DND-41 (cell line): ENCODE measurements at regions not wholly inside any gene's neighbourhood (a gene's known extent, or its start where the extent isn't known, plus 50 kb on each side); places are given as distances from the start of the nearest gene placed in this dataset.
A peak's percentile ranks its signal among the peaks of the same experiment; 100 is the strongest.

Source experiments
- ATAC-seq: fragments of 200-7000 bp; cut with Tn5 transposase; 3 replicates; pipeline ENCODE4 v1.9.1; 2021; ENCODE audit warnings: low read depth; ENCODE audit not compliant: insufficient read depth
- DNase-seq: peaks from one replicate; pipeline ENCODE4 v3.0.0-alpha.2; 2020
- H2AFZ ChIP-seq: 2 replicates; pipeline ENCODE4 v1.6.0; 2012; ENCODE audit warnings: low read depth, low read length
- H3K27ac ChIP-seq: 2 replicates; pipeline ENCODE4 v1.5.1; 2012; ENCODE audit warnings: low read length, inconsistent platforms
- H3K27me3 ChIP-seq: fragments of 200-600 bp; sonication (generic); 2 replicates; pipeline ENCODE4 v1.6.0; 2012; ENCODE audit warnings: low read length, mild to moderate bottlenecking, inconsistent platforms; ENCODE audit not compliant: insufficient read depth, poor library complexity
- H3K36me3 ChIP-seq: 2 replicates; pipeline ENCODE4 v1.5.1; 2012; ENCODE audit warnings: low read length, inconsistent platforms; ENCODE audit not compliant: insufficient read depth
- H3K4me1 ChIP-seq: 2 replicates; pipeline ENCODE4 v1.5.1; 2012; ENCODE audit warnings: mild to moderate bottlenecking, low read length; ENCODE audit not compliant: insufficient read depth
- H3K4me2 ChIP-seq: 2 replicates; pipeline ENCODE4 v1.6.0; 2012; ENCODE audit warnings: mild to moderate bottlenecking, moderate library complexity, low read length, inconsistent platforms; ENCODE audit not compliant: insufficient read depth
- H3K4me3 ChIP-seq, 2 experiments: fragments of 200-600 bp in 1 of 2; shearing (Covaris generic) in 1 of 2; 2 replicates each; pipeline ENCODE4 v1.5.1; 2012 to 2016; ENCODE audit warnings: inconsistent platforms in 2 of 2, low read length in 2 of 2, mild to moderate bottlenecking in 2 of 2, low read depth in 1 of 2, moderate library complexity in 1 of 2
- H3K79me2 ChIP-seq: 2 replicates; pipeline ENCODE4 v1.6.0; 2012; ENCODE audit warnings: low read length, inconsistent platforms; ENCODE audit not compliant: insufficient read depth
- H3K9ac ChIP-seq: 2 replicates; pipeline ENCODE4 v1.6.0; 2012; ENCODE audit warnings: low read depth, mild to moderate bottlenecking, inconsistent platforms, low read length, moderate library complexity
- H3K9me3 ChIP-seq: 2 replicates; pipeline ENCODE4 v1.5.1; 2012; ENCODE audit warnings: low read length, moderate library complexity, mild to moderate bottlenecking, inconsistent platforms; ENCODE audit not compliant: insufficient read depth, severe bottlenecking
- H4K20me1 ChIP-seq: 2 replicates; pipeline ENCODE4 v1.6.0; 2012; ENCODE audit warnings: low read length; ENCODE audit not compliant: insufficient read depth
- EZH2 ChIP-seq: IDR thresholded peaks from 3 replicates; pipeline ENCODE4 v1.6.1; 2012; ENCODE audit warnings: borderline replicate concordance, low read depth, mild to moderate bottlenecking, moderate library complexity, low read length, inconsistent platforms; ENCODE audit not compliant: severe bottlenecking
- TF ChIP-seq, protein P1 (sequence below): IDR thresholded peaks from 2 replicates; pipeline ENCODE4 v1.5.1; 2012; ENCODE audit warnings: borderline replicate concordance, low read length, moderate library complexity, mild to moderate bottlenecking; ENCODE audit not compliant: poor library complexity, severe bottlenecking; ENCODE audit errors: extremely low read depth

DNA sequence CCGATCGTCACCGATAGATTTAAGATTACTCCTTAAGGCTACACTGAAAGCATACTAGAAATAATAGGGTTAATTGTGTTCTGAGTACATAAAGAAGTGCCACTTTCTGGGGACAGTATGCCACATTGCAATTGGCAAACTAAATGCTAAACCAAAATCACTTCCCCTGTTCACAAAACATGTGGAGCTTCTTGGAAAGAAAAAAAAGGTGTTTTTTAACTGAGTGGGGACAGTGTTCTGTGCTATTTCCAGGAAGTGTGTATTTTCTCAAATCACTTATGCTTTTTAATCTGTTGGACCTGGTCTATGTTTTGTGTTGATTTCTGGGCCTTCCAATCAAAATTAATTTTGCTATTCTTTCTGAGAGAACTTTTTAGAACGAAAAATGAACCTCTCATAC lies 149.3 kb upstream of the MPDZ start:
- Histone ChIP-seq H3K27me3 (no peaks in the 10 kb centered on the region), H3K4me1 (no peaks in the 10 kb centered on the region), H3K9ac (no peak overlapping the region), H3K79me2 (no peaks in the 10 kb centered on the region), H3K4me3 (no peak overlapping the region), H3K9me3 (no peaks in the 10 kb centered on the region), H3K27ac (no peak overlapping the region), H4K20me1 (no peaks in the 10 kb centered on the region), H2AFZ (no peak overlapping the region), H3K4me2 (no peak overlapping the region), H3K36me3 (no peaks in the 10 kb centered on the region)
- ATAC-seq (no peak), DNase-seq (no peak)
- TF ChIP-seq, protein P1, sequence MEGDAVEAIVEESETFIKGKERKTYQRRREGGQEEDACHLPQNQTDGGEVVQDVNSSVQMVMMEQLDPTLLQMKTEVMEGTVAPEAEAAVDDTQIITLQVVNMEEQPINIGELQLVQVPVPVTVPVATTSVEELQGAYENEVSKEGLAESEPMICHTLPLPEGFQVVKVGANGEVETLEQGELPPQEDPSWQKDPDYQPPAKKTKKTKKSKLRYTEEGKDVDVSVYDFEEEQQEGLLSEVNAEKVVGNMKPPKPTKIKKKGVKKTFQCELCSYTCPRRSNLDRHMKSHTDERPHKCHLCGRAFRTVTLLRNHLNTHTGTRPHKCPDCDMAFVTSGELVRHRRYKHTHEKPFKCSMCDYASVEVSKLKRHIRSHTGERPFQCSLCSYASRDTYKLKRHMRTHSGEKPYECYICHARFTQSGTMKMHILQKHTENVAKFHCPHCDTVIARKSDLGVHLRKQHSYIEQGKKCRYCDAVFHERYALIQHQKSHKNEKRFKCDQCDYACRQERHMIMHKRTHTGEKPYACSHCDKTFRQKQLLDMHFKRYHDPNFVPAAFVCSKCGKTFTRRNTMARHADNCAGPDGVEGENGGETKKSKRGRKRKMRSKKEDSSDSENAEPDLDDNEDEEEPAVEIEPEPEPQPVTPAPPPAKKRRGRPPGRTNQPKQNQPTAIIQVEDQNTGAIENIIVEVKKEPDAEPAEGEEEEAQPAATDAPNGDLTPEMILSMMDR: no peak
- TF ChIP-seq EZH2: no peak

GRCh38 chr9:13427587-13427986 lies 148.1 kb upstream of the MPDZ start:
- Histone ChIP-seq H3K9me3 (no peaks in the 10 kb centered on the region), H4K20me1 (no peaks in the 10 kb centered on the region), H3K4me1 (no peaks in the 10 kb centered on the region), H3K9ac (no peak overlapping the region), H3K4me2 (no peak overlapping the region), H3K4me3 (no peak overlapping the region), H3K79me2 (no peaks in the 10 kb centered on the region), H3K27me3 (no peaks in the 10 kb centered on the region), H3K36me3 (no peaks in the 10 kb centered on the region), H3K27ac (no peak overlapping the region), H2AFZ (no peak overlapping the region)
- no peak for ATAC-seq
- no peak for DNase-seq
- TF ChIP-seq, protein P1: peak; percentile 60
- no peak for TF ChIP-seq EZH2

- no peak for TF ChIP-seq EZH2
- TF ChIP-seq, protein P1: no peak
- no peak overlapping the region for H2AFZ ChIP-seq
- no peaks in the 10 kb centered on the region for H3K79me2 ChIP-seq
- no peak overlapping the region for H3K27ac ChIP-seq
- no peak overlapping the region for H3K9ac ChIP-seq
- H3K4me3 ChIP-seq: no peak overlapping the region
- H3K36me3 ChIP-seq: no peaks in the 10 kb centered on the region
- ATAC-seq (no peak), DNase-seq (no peak)
- no peaks in the 10 kb centered on the region for H3K4me1 ChIP-seq
- no peak overlapping the region for H3K4me2 ChIP-seq
- no peaks in the 10 kb centered on the region for H3K9me3 ChIP-seq
- H4K20me1 ChIP-seq: no peaks in the 10 kb centered on the region
- H3K27me3 ChIP-seq: no peaks in the 10 kb centered on the region
Observed at GRCh38 chr9:13426606-13427005, 147.1 kb upstream of the MPDZ start.

DNA sequence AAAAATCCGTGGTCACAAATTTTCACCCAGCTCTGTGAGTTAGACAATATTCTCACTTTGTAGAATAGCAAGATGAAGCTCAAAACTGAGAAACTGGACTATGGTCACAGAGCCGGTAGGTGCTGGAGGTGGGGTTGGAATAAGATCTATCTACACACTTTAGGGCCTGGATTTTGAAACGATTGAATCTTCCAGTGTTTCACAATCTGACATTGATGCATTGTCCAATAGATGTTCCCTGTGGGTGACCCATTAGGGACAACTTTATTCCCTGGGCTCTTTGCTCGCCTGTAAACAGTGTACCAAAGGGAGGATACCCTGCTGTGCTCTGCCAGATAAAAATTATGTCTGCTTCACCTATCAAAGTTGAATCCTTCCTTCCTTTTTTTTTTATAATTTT lies 145.4 kb upstream of the MPDZ start:
- H3K36me3 ChIP-seq: no peaks in the 10 kb centered on the region
- TF ChIP-seq EZH2: no peak
- TF ChIP-seq, protein P1: no peak
- no peak overlapping the region for H3K9ac ChIP-seq
- H3K27me3 ChIP-seq: no peaks in the 10 kb centered on the region
- no peak overlapping the region for H3K27ac ChIP-seq
- H3K79me2 ChIP-seq: no peaks in the 10 kb centered on the region
- no peak overlapping the region for H3K4me2 ChIP-seq
- H3K4me1 ChIP-seq: no peaks in the 10 kb centered on the region
- ATAC-seq (no peak), DNase-seq (no peak)
- no peaks in the 10 kb centered on the region for H3K9me3 ChIP-seq
- no peak overlapping the region for H2AFZ ChIP-seq
- H4K20me1 ChIP-seq: no peaks in the 10 kb centered on the region
- no peak overlapping the region for H3K4me3 ChIP-seq
